Cardiac muscle cell (in vitro differentiated cells and primary cell): ENCODE measurements at regions not wholly inside any gene's neighbourhood (a gene's known extent, or its start where the extent isn't known, plus 50 kb on each side); places are given as distances from the start of the nearest gene placed in this dataset.

Experiments
- DNase-seq, 2 donors: peaks; one replicate each; pipeline versions ENCODE4 v3.0.0 to v3.0.0-alpha.2; 2010 to 2017; ENCODE audit warnings: low read depth in 1 of 2, low spot score in 1 of 2
- H3K27ac ChIP-seq: fragments of 200-600 bp; sonication (generic); 2 replicates; pipeline ENCODE4 v1.5.1; 2016
- H3K27me3 ChIP-seq: fragments of 200-600 bp; sonication (generic); 2 replicates; pipeline ENCODE4 v1.6.0; 2016; ENCODE audit warnings: control low read depth
- H3K36me3 ChIP-seq: fragments of 200-600 bp; sonication (generic); 2 replicates; pipeline ENCODE4 v1.5.1; 2016; ENCODE audit warnings: control low read depth
- H3K4me1 ChIP-seq: fragments of 200-600 bp; sonication (generic); 2 replicates; pipeline ENCODE4 v1.8.1; 2017; ENCODE audit warnings: low read depth, mild to moderate bottlenecking, mixed run types
- H3K4me3 ChIP-seq: fragments of 200-600 bp; sonication (generic); 2 replicates; pipeline ENCODE4 v1.5.1; 2016; ENCODE audit warnings: mild to moderate bottlenecking
- H3K9me3 ChIP-seq: fragments of 200-600 bp; sonication (generic); 2 replicates; pipeline ENCODE4 v1.5.1; 2017; ENCODE audit warnings: low read depth, mild to moderate bottlenecking, control low read depth
- TF ChIP-seq, protein P1 (sequence below): IDR thresholded peaks from 2 replicates; pipeline ENCODE4 v1.5.1; 2012; ENCODE audit warnings: low read depth, mild to moderate bottlenecking, low read length

DNA sequence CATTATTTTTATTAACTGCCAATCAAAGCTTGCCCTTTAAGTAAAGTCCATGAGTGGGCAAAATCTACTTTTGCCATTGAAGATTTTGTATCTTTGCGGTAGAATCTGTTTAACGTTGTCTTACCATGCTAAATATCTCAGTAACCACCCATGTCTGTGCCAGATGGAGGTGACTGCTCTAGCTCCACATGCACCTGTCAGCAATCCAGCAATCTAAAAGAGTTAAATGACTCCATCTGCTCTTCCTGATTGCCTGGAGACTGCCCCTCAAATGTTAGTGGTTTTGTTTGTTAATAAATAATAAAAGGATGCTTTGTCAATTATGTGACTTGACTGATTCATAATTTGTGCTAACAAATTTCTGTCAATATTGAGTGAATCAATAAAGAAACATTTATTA lies 141.7 kb downstream of the RBM43 start:
- Histone ChIP-seq H3K27me3 (no peaks in the 10 kb centered on the region), H3K4me3 (no peak overlapping the region), H3K36me3 (no peaks in the 10 kb centered on the region), H3K27ac (no peak overlapping the region), H3K9me3 (no peaks in the 10 kb centered on the region), H3K4me1 (no peaks in the 10 kb centered on the region)
- DNase-seq = no peak
- TF ChIP-seq, protein P1, sequence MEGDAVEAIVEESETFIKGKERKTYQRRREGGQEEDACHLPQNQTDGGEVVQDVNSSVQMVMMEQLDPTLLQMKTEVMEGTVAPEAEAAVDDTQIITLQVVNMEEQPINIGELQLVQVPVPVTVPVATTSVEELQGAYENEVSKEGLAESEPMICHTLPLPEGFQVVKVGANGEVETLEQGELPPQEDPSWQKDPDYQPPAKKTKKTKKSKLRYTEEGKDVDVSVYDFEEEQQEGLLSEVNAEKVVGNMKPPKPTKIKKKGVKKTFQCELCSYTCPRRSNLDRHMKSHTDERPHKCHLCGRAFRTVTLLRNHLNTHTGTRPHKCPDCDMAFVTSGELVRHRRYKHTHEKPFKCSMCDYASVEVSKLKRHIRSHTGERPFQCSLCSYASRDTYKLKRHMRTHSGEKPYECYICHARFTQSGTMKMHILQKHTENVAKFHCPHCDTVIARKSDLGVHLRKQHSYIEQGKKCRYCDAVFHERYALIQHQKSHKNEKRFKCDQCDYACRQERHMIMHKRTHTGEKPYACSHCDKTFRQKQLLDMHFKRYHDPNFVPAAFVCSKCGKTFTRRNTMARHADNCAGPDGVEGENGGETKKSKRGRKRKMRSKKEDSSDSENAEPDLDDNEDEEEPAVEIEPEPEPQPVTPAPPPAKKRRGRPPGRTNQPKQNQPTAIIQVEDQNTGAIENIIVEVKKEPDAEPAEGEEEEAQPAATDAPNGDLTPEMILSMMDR = no peak

- Histone ChIP-seq H3K4me3 (no peak overlapping the region), H3K9me3 (no peaks in the 10 kb centered on the region), H3K27me3 (no peaks in the 10 kb centered on the region), H3K4me1 (no peaks in the 10 kb centered on the region), H3K27ac (no peak overlapping the region), H3K36me3 (no peaks in the 10 kb centered on the region)
- TF ChIP-seq, protein P1 = no peak
- no peak for DNase-seq
These were observed 142.3 kb downstream of the RBM43 start for GRCh38 chr2:151119374-151119773.

GRCh38 chr2:151118269-151118668 lies 143.4 kb downstream of the RBM43 start:
- Histone ChIP-seq H3K4me3 (no peak overlapping the region), H3K27ac (no peak overlapping the region), H3K27me3 (no peaks in the 10 kb centered on the region), H3K36me3 (no peaks in the 10 kb centered on the region), H3K4me1 (no peaks in the 10 kb centered on the region), H3K9me3 (no peaks in the 10 kb centered on the region)
- TF ChIP-seq, protein P1 = no peak
- no peak for DNase-seq

DNA sequence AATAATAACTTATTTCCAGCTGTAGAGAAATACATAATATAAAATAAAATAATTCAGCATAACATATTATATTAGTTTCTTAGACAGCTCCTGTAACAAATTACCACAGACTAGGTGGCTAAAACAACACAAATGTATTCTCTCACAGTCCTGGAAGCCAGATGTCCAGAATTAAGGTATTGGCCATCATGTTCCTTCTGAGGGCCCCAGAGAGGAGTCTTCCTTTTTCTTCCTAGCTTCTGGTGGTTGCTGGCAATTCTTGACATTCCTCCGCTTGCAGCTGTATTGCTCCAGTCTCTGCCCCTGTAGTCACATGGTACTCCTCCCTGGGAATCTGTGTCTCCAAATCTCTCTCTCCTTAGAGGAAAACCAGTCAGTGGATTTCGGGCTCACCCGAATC lies 146.8 kb downstream of the RBM43 start:
- Histone ChIP-seq H3K9me3 (no peaks in the 10 kb centered on the region), H3K4me3 (no peak overlapping the region), H3K36me3 (no peaks in the 10 kb centered on the region), H3K27me3 (no peaks in the 10 kb centered on the region), H3K4me1 (no peaks in the 10 kb centered on the region), H3K27ac (no peak overlapping the region)
- TF ChIP-seq, protein P1 = no peak
- DNase-seq = peak in 1 of 2 donors; percentile 5

- no peak overlapping the region for H3K4me3 ChIP-seq
- H3K27ac ChIP-seq = no peak overlapping the region
- H3K36me3 ChIP-seq = no peaks in the 10 kb centered on the region
- H3K27me3 ChIP-seq = no peaks in the 10 kb centered on the region
- no peaks in the 10 kb centered on the region for H3K4me1 ChIP-seq
- DNase-seq = no peak
- no peaks in the 10 kb centered on the region for H3K9me3 ChIP-seq
- TF ChIP-seq, protein P1 = no peak
These were observed 148.3 kb downstream of the RBM43 start for GRCh38 chr2:151113318-151113717.
